ENCODE measurements at regions not wholly inside any gene's neighbourhood (a gene's known extent, or its start where the extent isn't known, plus 50 kb on each side); places are given as distances from the start of the nearest gene placed in this dataset.
"Not testable (repeated sequence)": the region's sequence is repeated elsewhere in the genome, so short reads cannot be mapped to it uniquely, and the experiment has no call there.

DNA sequence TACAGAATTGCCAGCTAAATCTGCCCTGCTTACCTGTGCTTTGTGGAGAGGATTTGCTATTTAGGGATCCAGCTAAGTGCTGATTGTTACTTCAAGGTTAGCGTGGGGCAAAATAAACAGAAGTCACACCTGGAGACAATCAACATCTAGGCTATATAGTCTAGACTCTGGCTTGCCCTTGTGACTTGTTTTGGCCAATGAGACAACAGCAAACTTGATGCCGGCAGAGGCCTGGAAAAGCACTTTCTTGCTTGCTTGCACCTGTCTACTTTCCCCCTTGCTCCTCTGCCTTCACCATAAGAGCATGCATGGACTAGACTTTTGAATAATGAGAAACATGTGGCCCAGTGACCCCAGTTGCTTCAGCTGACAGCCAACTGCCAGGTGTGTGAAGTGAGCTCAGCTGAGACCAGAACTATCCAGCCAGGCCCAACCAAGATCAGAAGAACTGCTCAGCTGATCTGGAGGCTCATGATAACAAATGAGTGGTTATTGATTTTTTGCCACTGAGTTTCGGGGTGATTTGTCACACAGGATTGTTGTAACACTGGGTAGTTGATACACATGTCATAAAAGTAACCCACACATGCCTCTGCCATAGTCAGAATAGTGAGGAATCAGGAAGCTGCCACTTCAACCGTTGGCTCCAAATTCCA, 164.4 kb downstream of the RBMX2 start:
- H3K23ac ChIP-seq (ENCODE audit: low read length): no peak overlapping the region
- H3K27me3 ChIP-seq (ENCODE audit: insufficient read depth, low read length): no peaks in the 10 kb centered on the region
- no peak overlapping the region for H4K91ac ChIP-seq (ENCODE audit: low read depth, low read length)
- no peak overlapping the region for H4K8ac ChIP-seq (ENCODE audit: low read depth, low read length)
- no peak overlapping the region for H2AFZ ChIP-seq (ENCODE audit: insufficient read depth, low read length, poor library complexity)
- no peak for DNase-seq
- no peaks in the 10 kb centered on the region for H3K9me3 ChIP-seq (ENCODE audit: insufficient read depth, low read depth, low read length)
- no CpG with 5 or more reads among the region's 4 CpGs for WGBS (ENCODE audit: extremely low coverage, insufficient coverage, insufficient read length)
- H2AK5ac ChIP-seq (ENCODE audit: low read length): no peak overlapping the region
- no peak overlapping the region for H3K4me2 ChIP-seq (ENCODE audit: low read length)
- H3K4me1 ChIP-seq (ENCODE audit: control insufficient read depth in 1 of 2, insufficient read depth in 2 of 2, low read length in 2 of 2): no peaks in the 10 kb centered on the region
- no peak overlapping the region for H3K9ac ChIP-seq (ENCODE audit: low read length)
- H2BK5ac ChIP-seq (ENCODE audit: low read depth, low read length, poor library complexity): no peak overlapping the region
- no peak overlapping the region for H3K4ac ChIP-seq (ENCODE audit: low read depth, low read length)
- H3K4me3 ChIP-seq (ENCODE audit: low read depth, low read length): no peak overlapping the region
- H2BK12ac ChIP-seq (ENCODE audit: low read length): no peak overlapping the region
- H3K18ac ChIP-seq (ENCODE audit: low read length): no peak overlapping the region
- no peak overlapping the region for H4K12ac ChIP-seq (ENCODE audit: low read depth, low read length)
- no peak overlapping the region for H2BK120ac ChIP-seq (ENCODE audit: insufficient read depth, low read length, poor library complexity)
- H3K27ac ChIP-seq (ENCODE audit: low read depth, low read length): no peak overlapping the region
- no peak overlapping the region for H3K14ac ChIP-seq (ENCODE audit: low read length)
- no peaks in the 10 kb centered on the region for H3K79me1 ChIP-seq (ENCODE audit: low read length)
- H3K36me3 ChIP-seq (ENCODE audit: control insufficient read depth in 1 of 2, insufficient read depth in 2 of 2, low read length in 2 of 2): no peaks in the 10 kb centered on the region
- H3K79me2 ChIP-seq (ENCODE audit: control insufficient read depth, insufficient read depth, low read length, poor library complexity): no peaks in the 10 kb centered on the region

DNA sequence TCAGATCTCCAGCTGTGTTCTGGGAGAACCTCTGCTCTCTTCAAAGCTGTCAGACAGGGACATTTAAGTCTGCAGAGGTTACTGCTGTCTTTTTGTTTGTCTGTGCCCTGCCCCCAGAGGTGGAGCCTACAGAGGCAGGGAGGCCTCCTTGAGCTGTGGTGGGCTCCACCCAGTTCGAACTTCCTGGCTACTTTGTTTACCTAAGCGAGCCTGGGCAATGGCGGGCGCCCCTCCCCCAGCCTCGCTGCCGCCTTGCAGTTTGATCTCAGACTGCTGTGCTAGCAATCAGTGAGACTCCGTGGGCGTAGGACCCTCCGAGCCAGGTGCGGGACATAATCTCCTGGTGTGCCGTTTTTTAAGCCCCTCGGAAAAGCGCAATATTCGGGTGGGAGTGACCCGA, 171.2 kb downstream of the RBMX2 start:
- H3K79me1 ChIP-seq (ENCODE audit: low read length); H4K91ac ChIP-seq (ENCODE audit: low read depth, low read length); H3K36me3 ChIP-seq (ENCODE audit: control insufficient read depth in 1 of 2, insufficient read depth in 2 of 2, low read length in 2 of 2); H2AK5ac ChIP-seq (ENCODE audit: low read length); H3K79me2 ChIP-seq (ENCODE audit: control insufficient read depth, insufficient read depth, low read length, poor library complexity); H3K18ac ChIP-seq (ENCODE audit: low read length); H4K12ac ChIP-seq (ENCODE audit: low read depth, low read length); DNase-seq; H2BK5ac ChIP-seq (ENCODE audit: low read depth, low read length, poor library complexity); H2AFZ ChIP-seq (ENCODE audit: insufficient read depth, low read length, poor library complexity); H3K4me1 ChIP-seq (ENCODE audit: control insufficient read depth in 1 of 2, insufficient read depth in 2 of 2, low read length in 2 of 2); H2BK120ac ChIP-seq (ENCODE audit: insufficient read depth, low read length, poor library complexity); H3K4me3 ChIP-seq (ENCODE audit: low read depth, low read length); H4K8ac ChIP-seq (ENCODE audit: low read depth, low read length); H3K27me3 ChIP-seq (ENCODE audit: insufficient read depth, low read length); H3K4me2 ChIP-seq (ENCODE audit: low read length); H2BK12ac ChIP-seq (ENCODE audit: low read length); H3K14ac ChIP-seq (ENCODE audit: low read length); H3K27ac ChIP-seq (ENCODE audit: low read depth, low read length); H3K9ac ChIP-seq (ENCODE audit: low read length); H3K9me3 ChIP-seq (ENCODE audit: insufficient read depth, low read depth, low read length); H3K4ac ChIP-seq (ENCODE audit: low read depth, low read length); H3K23ac ChIP-seq (ENCODE audit: low read length): not testable (repeated sequence)
- WGBS (ENCODE audit: extremely low coverage, insufficient coverage, insufficient read length): no CpG with 5 or more reads among the region's 15 CpGs

Measured in trophoblast cell (in vitro differentiated cells and primary cell).